ENCODE measurements at regions not wholly inside any gene's neighbourhood (a gene's known extent, or its start where the extent isn't known, plus 50 kb on each side); places are given as distances from the start of the nearest gene placed in this dataset.
"Not testable (repeated sequence)": the region's sequence is repeated elsewhere in the genome, so short reads cannot be mapped to it uniquely, and the experiment has no call there.

DNA sequence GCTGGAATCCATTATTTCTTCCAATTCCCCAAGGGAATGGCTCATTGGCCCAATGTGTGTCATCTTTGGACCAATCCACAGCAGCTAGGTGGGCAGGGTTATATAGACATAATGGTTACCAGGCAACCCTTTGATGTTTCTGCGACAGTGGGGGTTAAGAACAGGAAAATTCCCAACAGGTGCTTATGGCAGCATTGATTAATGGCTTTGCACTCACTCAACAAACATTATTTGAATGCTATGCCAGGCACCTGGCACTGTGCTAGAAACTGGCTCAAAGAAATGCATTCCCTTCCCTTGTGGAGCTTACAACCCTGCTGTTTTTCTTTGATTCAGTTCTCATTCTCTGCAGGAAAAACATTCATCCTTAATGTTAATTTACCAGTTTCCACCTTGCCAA is 1221.0 kb downstream of the AACS start:
- TF ChIP-seq, protein P1, sequence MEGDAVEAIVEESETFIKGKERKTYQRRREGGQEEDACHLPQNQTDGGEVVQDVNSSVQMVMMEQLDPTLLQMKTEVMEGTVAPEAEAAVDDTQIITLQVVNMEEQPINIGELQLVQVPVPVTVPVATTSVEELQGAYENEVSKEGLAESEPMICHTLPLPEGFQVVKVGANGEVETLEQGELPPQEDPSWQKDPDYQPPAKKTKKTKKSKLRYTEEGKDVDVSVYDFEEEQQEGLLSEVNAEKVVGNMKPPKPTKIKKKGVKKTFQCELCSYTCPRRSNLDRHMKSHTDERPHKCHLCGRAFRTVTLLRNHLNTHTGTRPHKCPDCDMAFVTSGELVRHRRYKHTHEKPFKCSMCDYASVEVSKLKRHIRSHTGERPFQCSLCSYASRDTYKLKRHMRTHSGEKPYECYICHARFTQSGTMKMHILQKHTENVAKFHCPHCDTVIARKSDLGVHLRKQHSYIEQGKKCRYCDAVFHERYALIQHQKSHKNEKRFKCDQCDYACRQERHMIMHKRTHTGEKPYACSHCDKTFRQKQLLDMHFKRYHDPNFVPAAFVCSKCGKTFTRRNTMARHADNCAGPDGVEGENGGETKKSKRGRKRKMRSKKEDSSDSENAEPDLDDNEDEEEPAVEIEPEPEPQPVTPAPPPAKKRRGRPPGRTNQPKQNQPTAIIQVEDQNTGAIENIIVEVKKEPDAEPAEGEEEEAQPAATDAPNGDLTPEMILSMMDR (IDR thresholded peaks at IDR 0.05; ENCODE audit: unreplicated experiment): no peak
- Mint-ChIP-seq H3K27me3 (peaks cover 21% of the 10 kb centered on the region), H3K9me3 (ENCODE audit: low read depth) (peaks cover 19% of the 10 kb centered on the region), H3K4me1 (ENCODE audit: low read depth) (peaks cover 6% of the 10 kb centered on the region), H3K36me3 (ENCODE audit: insufficient read depth) (no peaks in the 10 kb centered on the region), H3K4me3 (ENCODE audit: low read depth) (no peak overlapping the region), H3K27ac (no peak overlapping the region)
- DNase-seq (ENCODE audit: low spot score, unreplicated experiment): no peak

DNA sequence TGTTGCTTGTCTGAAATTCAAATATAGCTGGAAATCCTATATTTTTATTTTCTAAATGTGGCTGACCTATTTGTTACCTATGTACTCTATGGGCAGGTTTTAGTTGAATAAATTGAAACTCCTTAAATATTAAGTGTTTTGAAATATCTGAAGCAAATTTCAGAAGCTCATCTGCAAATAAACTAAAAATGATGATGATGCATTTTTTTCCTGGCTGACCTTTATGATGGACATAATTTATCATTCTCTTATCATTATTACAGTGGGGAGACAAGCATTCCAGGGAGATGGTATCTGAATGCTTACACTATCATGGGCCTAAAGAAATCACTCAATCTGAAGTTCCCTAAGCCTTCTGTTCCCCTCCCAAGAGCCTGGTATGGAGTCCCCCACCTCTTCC is 1225.2 kb downstream of the AACS start:
- TF ChIP-seq, protein P1 (IDR thresholded peaks at IDR 0.05; ENCODE audit: unreplicated experiment): no peak
- Mint-ChIP-seq H3K27ac (no peak overlapping the region), H3K27me3 (no peaks in the 10 kb centered on the region), H3K4me1 (ENCODE audit: low read depth) (no peaks in the 10 kb centered on the region), H3K4me3 (ENCODE audit: low read depth) (no peak overlapping the region), H3K36me3 (ENCODE audit: insufficient read depth) (no peaks in the 10 kb centered on the region), H3K9me3 (ENCODE audit: low read depth) (peaks cover 31% of the 10 kb centered on the region)
- DNase-seq (ENCODE audit: low spot score, unreplicated experiment): no peak

DNA sequence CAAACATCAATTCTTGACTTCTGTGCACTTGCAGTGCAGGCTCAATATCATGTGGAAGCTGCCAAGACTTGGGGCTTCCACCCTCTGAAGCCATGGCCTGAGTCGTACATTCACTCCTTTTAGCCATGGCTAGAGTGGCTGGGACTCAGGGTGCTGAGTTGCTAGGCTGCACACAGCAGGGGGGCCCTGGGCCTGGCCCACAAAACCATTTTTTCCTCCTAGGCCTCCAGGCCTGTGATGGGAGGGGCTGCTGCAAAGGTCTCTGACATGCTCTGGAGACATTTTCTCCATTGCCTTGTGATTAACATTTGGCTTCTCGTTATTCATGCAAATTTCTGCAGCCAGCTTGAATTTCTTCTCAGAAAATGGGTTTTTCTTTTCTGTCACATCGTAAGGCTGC is 1226.8 kb downstream of the AACS start:
- H3K36me3 Mint-ChIP-seq (ENCODE audit: insufficient read depth); H3K27ac Mint-ChIP-seq; H3K4me1 Mint-ChIP-seq (ENCODE audit: low read depth); H3K27me3 Mint-ChIP-seq; H3K4me3 Mint-ChIP-seq (ENCODE audit: low read depth); DNase-seq (ENCODE audit: low spot score, unreplicated experiment): not testable (repeated sequence)
- H3K9me3 Mint-ChIP-seq (ENCODE audit: low read depth): peaks cover 28% of the 10 kb centered on the region

DNA sequence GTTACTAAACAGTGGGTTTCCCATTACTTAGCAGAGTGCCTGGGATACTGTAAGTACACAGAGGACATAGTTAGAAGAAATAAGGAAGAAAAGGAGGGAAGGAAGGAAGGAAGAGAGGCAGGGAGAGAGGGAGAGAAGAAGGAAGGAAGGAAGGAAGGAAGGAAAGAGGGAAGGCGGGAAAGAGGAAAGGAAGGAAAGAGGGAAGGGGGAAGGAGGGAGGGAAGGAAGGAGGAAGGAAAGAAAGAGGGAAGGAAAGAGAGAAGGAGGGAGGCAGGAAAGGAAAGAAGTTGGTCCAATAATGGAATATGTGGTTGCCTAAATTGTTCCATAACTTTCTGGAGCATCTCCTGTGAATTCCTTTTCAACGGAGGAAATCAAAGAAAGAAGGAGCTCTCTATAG is 1230.4 kb downstream of the AACS start:
- Mint-ChIP-seq H3K27me3 (no peaks in the 10 kb centered on the region), H3K27ac (no peak overlapping the region), H3K9me3 (ENCODE audit: low read depth) (peaks cover 23% of the 10 kb centered on the region), H3K36me3 (ENCODE audit: insufficient read depth) (no peaks in the 10 kb centered on the region), H3K4me3 (ENCODE audit: low read depth) (no peak overlapping the region), H3K4me1 (ENCODE audit: low read depth) (no peaks in the 10 kb centered on the region)
- TF ChIP-seq, protein P1 (IDR thresholded peaks at IDR 0.05; ENCODE audit: unreplicated experiment): no peak
- no peak for DNase-seq (ENCODE audit: low spot score, unreplicated experiment)

DNA sequence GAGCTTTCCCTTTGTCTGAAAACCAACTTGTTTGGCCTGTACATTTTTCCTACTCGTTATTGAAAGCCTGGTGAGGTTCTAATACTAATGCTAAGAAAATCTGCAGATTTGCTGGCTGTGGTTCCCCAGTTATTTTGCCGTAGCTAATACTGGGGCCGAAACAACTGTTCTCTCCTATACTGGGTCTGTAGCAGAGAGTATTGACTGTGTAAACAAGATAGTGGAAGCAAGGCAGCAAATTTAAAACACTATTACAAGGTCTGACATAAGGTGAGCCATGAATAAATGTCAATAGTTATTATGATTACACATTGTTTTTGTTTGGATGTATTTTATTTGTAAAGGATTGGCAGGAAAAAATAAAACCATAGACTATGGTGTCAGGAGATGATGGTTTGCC is 1244.0 kb downstream of the AACS start:
- TF ChIP-seq, protein P1 (IDR thresholded peaks at IDR 0.05; ENCODE audit: unreplicated experiment): no peak
- Mint-ChIP-seq H3K36me3 (ENCODE audit: insufficient read depth) (no peaks in the 10 kb centered on the region), H3K27me3 (no peaks in the 10 kb centered on the region), H3K9me3 (ENCODE audit: low read depth) (peaks cover 15% of the 10 kb centered on the region), H3K4me1 (ENCODE audit: low read depth) (peaks cover 3% of the 10 kb centered on the region), H3K27ac (no peak overlapping the region), H3K4me3 (ENCODE audit: low read depth) (no peak overlapping the region)
- DNase-seq (ENCODE audit: low spot score, unreplicated experiment): no peak

- no peak overlapping the region for H3K27ac Mint-ChIP-seq
- H3K4me1 Mint-ChIP-seq (ENCODE audit: low read depth): peaks cover 11% of the 10 kb centered on the region
- no peak for DNase-seq (ENCODE audit: low spot score, unreplicated experiment)
- H3K4me3 Mint-ChIP-seq (ENCODE audit: low read depth): no peak overlapping the region
- H3K9me3 Mint-ChIP-seq (ENCODE audit: low read depth): peaks cover 1% of the 10 kb centered on the region
- no peaks in the 10 kb centered on the region for H3K36me3 Mint-ChIP-seq (ENCODE audit: insufficient read depth)
- peaks cover 14% of the 10 kb centered on the region for H3K27me3 Mint-ChIP-seq
- TF ChIP-seq, protein P1 (IDR thresholded peaks at IDR 0.05; ENCODE audit: unreplicated experiment): no peak
Observed at GRCh38 chr12:126312457-126312856, 1247.2 kb downstream of the AACS start.

Measured in progenitor cell of endocrine pancreas (in vitro differentiated cells).